PFSK-1 (cell line): ENCODE measurements at regions not wholly inside any gene's neighbourhood (a gene's known extent, or its start where the extent isn't known, plus 50 kb on each side); places are given as distances from the start of the nearest gene placed in this dataset.

Source experiments
- POLR2AphosphoS5 ChIP-seq: IDR thresholded peaks from 2 replicates; pipeline ENCODE4 v1.6.1; 2012; ENCODE audit warnings: low read depth, mild to moderate bottlenecking, control low read depth, low read length, moderate library complexity
- SIN3A ChIP-seq: IDR thresholded peaks from 2 replicates; pipeline ENCODE4 v1.6.1; 2012; ENCODE audit warnings: mild to moderate bottlenecking, low read length, moderate library complexity, borderline replicate concordance; ENCODE audit not compliant: insufficient read depth
- TF ChIP-seq, protein P1 (sequence below), 2 experiments: IDR thresholded peaks; 2 replicates each; pipeline versions ENCODE4 v1.6.1 to v1.8.0; 2011 to 2012; ENCODE audit warnings: low read depth in 2 of 2, low read length in 2 of 2, control low read depth in 1 of 2, inconsistent platforms in 1 of 2, mild to moderate bottlenecking in 1 of 2, moderate library complexity in 1 of 2; ENCODE audit not compliant: insufficient read depth in 1 of 2

DNA sequence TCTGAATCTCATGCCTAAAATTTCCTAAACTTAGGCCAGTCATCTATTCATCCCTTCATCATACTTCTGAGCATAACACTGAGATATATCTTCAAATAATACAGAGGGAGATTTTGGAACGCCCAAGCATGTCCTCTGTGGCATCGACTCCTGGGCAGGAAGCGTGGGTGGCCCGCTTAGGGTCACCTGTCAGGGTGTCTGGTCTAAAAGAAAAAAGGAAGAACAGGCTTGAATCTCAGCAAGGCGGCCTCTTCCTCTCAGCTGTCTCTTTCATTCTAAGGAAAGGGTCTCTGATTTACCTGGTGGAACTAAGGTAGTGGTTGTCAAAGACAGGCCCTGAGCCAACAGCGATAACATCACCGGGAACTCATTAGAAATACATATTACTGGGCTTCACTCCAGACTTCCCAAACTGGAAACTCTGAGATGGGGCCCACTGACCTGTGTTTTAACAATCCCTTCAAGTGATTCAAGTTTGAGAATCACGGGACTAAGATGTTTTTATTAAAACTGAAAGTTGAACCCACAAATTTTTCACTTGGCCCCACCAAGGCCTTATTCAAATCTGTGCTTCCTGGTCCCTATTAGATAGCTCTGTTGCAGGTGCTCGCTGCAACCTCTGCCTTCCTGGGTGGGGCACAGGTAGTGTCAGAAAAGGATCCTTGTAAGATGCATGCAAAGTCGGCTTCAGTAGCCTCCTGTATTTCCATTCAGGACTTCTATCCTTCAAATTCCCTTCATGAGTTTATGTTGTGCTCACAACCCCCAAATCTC lies 162.3 kb upstream of the CCDC68 start:
- TF ChIP-seq, protein P1, sequence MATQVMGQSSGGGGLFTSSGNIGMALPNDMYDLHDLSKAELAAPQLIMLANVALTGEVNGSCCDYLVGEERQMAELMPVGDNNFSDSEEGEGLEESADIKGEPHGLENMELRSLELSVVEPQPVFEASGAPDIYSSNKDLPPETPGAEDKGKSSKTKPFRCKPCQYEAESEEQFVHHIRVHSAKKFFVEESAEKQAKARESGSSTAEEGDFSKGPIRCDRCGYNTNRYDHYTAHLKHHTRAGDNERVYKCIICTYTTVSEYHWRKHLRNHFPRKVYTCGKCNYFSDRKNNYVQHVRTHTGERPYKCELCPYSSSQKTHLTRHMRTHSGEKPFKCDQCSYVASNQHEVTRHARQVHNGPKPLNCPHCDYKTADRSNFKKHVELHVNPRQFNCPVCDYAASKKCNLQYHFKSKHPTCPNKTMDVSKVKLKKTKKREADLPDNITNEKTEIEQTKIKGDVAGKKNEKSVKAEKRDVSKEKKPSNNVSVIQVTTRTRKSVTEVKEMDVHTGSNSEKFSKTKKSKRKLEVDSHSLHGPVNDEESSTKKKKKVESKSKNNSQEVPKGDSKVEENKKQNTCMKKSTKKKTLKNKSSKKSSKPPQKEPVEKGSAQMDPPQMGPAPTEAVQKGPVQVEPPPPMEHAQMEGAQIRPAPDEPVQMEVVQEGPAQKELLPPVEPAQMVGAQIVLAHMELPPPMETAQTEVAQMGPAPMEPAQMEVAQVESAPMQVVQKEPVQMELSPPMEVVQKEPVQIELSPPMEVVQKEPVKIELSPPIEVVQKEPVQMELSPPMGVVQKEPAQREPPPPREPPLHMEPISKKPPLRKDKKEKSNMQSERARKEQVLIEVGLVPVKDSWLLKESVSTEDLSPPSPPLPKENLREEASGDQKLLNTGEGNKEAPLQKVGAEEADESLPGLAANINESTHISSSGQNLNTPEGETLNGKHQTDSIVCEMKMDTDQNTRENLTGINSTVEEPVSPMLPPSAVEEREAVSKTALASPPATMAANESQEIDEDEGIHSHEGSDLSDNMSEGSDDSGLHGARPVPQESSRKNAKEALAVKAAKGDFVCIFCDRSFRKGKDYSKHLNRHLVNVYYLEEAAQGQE (IDR thresholded peaks at IDR 0.05; ENCODE audit: insufficient read depth in 1 of 2, low read depth in 2 of 2, low read length in 2 of 2), result no peak
- TF ChIP-seq POLR2AphosphoS5 (no peak), SIN3A (no peak)
